ENCODE measurements at regions not wholly inside any gene's neighbourhood (a gene's known extent, or its start where the extent isn't known, plus 50 kb on each side); places are given as distances from the start of the nearest gene placed in this dataset.

DNA sequence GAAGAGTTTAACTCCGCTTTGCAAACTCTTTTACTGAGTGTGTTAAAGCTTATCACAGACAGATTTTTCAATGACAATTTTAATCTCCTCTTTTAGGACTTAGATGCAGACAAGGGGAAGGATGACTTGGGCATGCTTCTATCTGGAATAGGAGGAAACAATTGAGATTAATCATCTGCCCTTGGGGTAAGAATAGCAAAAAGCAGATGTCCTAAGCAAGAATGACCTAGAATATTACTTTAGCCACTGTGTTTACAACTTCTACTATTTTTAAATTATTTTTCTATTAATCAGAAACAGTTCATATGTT is 569.0 kb upstream of the ADGRL2 start:
- Histone ChIP-seq H3K9ac (ENCODE audit: extremely low read depth, low read length, poor library complexity, severe bottlenecking) (no peak overlapping the region), H3K27me3 (ENCODE audit: control insufficient read depth, insufficient read depth, low read length, poor library complexity, severe bottlenecking) (no peaks in the 10 kb centered on the region), H3K36me3 (ENCODE audit: control insufficient read depth, insufficient read depth, low read length) (no peaks in the 10 kb centered on the region), H3K4me1 (ENCODE audit: control insufficient read depth, insufficient read depth, low read length) (peaks cover 4% of the 10 kb centered on the region), H3K9me3 (ENCODE audit: control insufficient read depth, low read length) (no peaks in the 10 kb centered on the region), H3K4me3 (ENCODE audit: low read length) (no peak overlapping the region), H3K27ac (ENCODE audit: low read depth, low read length) (no peak overlapping the region)
- 88 to 100% methylated on average over 1 of the region's 1 CpG for WGBS, 2 experiments (ENCODE audit: insufficient coverage in 1 of 2, insufficient read length in 1 of 2)
- no peak overlapping the region for H3K27ac Mint-ChIP-seq
- H3K4me1 Mint-ChIP-seq = peaks cover 24% of the 10 kb centered on the region
- DNase-seq = no peak
- H3K36me3 Mint-ChIP-seq (ENCODE audit: low read depth) = no peaks in the 10 kb centered on the region
- no peaks in the 10 kb centered on the region for H3K9me3 Mint-ChIP-seq
- H3K4me3 Mint-ChIP-seq = no peak overlapping the region
- TF ChIP-seq, protein P1, sequence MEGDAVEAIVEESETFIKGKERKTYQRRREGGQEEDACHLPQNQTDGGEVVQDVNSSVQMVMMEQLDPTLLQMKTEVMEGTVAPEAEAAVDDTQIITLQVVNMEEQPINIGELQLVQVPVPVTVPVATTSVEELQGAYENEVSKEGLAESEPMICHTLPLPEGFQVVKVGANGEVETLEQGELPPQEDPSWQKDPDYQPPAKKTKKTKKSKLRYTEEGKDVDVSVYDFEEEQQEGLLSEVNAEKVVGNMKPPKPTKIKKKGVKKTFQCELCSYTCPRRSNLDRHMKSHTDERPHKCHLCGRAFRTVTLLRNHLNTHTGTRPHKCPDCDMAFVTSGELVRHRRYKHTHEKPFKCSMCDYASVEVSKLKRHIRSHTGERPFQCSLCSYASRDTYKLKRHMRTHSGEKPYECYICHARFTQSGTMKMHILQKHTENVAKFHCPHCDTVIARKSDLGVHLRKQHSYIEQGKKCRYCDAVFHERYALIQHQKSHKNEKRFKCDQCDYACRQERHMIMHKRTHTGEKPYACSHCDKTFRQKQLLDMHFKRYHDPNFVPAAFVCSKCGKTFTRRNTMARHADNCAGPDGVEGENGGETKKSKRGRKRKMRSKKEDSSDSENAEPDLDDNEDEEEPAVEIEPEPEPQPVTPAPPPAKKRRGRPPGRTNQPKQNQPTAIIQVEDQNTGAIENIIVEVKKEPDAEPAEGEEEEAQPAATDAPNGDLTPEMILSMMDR (conservative IDR thresholded peaks at IDR 0.05) = no peak
- no peaks in the 10 kb centered on the region for H3K27me3 Mint-ChIP-seq (ENCODE audit: insufficient read depth)

DNA sequence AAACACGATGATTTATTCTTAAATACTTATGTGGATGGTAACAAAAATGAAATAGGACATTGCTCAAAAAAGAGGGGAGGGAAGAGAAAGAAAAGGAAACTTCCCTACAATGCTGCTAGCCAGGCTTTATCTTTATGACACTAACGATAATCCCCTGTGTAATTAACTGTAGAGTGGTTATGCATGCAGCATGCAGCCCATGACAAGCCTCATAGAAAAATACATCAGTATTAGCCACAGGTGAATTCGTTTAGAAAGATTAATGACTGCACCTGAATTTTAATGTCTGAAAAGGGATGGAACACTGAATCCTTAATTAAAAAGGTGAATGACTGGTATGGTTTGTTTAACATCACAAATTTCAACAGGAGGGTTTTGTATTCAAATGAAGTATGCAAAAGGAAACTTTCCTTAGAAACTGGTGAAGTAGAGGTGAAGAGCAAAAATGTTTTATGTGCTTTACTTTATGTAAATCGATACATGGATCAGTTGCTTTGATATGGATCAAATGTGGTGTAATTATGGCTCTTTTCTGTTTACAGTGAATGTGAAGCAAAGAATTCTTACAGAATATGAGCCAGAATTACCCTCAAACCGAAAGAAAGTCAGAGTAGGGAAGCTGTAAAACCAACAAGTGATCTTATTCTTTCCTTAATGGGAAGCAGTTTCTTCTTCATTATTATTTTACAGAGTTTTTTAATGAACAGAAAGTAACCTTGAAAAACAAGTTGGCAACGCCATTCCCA is 569.6 kb upstream of the ADGRL2 start:
- H3K4me3 Mint-ChIP-seq = no peak overlapping the region
- TF ChIP-seq, protein P1 (conservative IDR thresholded peaks at IDR 0.05) = no peak

DNA sequence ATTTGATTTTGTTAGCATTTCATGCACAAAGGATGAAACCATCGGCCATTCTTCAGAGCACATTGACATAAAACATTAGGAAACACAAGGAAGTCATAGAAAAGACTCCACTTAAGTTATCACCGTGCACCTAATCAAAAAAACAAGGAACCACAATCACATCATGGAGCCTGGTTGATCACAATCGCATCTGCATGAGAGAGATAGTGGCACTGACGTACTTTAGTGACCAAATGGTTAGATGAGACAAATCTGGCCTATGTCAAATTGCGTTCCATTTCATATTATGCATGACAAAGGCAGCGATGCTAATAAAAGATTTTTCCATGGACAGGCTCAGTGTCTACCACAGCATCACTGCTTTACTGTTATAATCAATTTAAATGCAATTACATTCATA is 571.8 kb upstream of the ADGRL2 start:
- no peaks in the 10 kb centered on the region for H3K36me3 Mint-ChIP-seq (ENCODE audit: low read depth)
- H3K4me1 ChIP-seq (ENCODE audit: control insufficient read depth, insufficient read depth, low read length) = peaks cover 4% of the 10 kb centered on the region
- no peaks in the 10 kb centered on the region for H3K36me3 ChIP-seq (ENCODE audit: control insufficient read depth, insufficient read depth, low read length)
- peaks cover 34% of the 10 kb centered on the region for H3K4me1 Mint-ChIP-seq
- H3K9ac ChIP-seq (ENCODE audit: extremely low read depth, low read length, poor library complexity, severe bottlenecking) = no peak overlapping the region
- no peak overlapping the region for H3K4me3 ChIP-seq (ENCODE audit: low read length)
- TF ChIP-seq, protein P1 (conservative IDR thresholded peaks at IDR 0.05) = no peak
- DNase-seq = no peak
- H3K4me3 Mint-ChIP-seq = no peak overlapping the region
- no peaks in the 10 kb centered on the region for H3K9me3 Mint-ChIP-seq
- H3K27ac Mint-ChIP-seq = no peak overlapping the region
- H3K27me3 ChIP-seq (ENCODE audit: control insufficient read depth, insufficient read depth, low read length, poor library complexity, severe bottlenecking) = no peaks in the 10 kb centered on the region
- H3K9me3 ChIP-seq (ENCODE audit: control insufficient read depth, low read length) = no peaks in the 10 kb centered on the region
- H3K27ac ChIP-seq (ENCODE audit: low read depth, low read length) = no peak overlapping the region
- WGBS, 2 experiments (ENCODE audit: insufficient coverage in 1 of 2, insufficient read length in 1 of 2) = 91 to 98% methylated on average over 4 to 6 of the region's 6 CpGs
- no peaks in the 10 kb centered on the region for H3K27me3 Mint-ChIP-seq (ENCODE audit: insufficient read depth)

More for the DNA sequence above, 569.6 kb upstream of the ADGRL2 start:
- Histone ChIP-seq H3K9me3 (ENCODE audit: control insufficient read depth, low read length) (no peaks in the 10 kb centered on the region), H3K27me3 (ENCODE audit: control insufficient read depth, insufficient read depth, low read length, poor library complexity, severe bottlenecking) (no peaks in the 10 kb centered on the region), H3K36me3 (ENCODE audit: control insufficient read depth, insufficient read depth, low read length) (no peaks in the 10 kb centered on the region), H3K4me1 (ENCODE audit: control insufficient read depth, insufficient read depth, low read length) (peaks cover 4% of the 10 kb centered on the region), H3K9ac (ENCODE audit: extremely low read depth, low read length, poor library complexity, severe bottlenecking) (no peak overlapping the region), H3K4me3 (ENCODE audit: low read length) (no peak overlapping the region), H3K27ac (ENCODE audit: low read depth, low read length) (no peak overlapping the region)
- 70 to 76% methylated on average over 2 to 6 of the region's 6 CpGs for WGBS, 2 experiments (ENCODE audit: insufficient coverage in 1 of 2, insufficient read length in 1 of 2)
- Mint-ChIP-seq H3K4me1 (peaks cover 24% of the 10 kb centered on the region), H3K27me3 (ENCODE audit: insufficient read depth) (no peaks in the 10 kb centered on the region), H3K36me3 (ENCODE audit: low read depth) (no peaks in the 10 kb centered on the region), H3K9me3 (no peaks in the 10 kb centered on the region), H3K27ac (peak overlapping the region; percentile 4)
- no peak for DNase-seq

Data from endodermal cell (in vitro differentiated cells).